GM10266 (cell line): ENCODE measurements at regions not wholly inside any gene's neighbourhood (a gene's known extent, or its start where the extent isn't known, plus 50 kb on each side); places are given as distances from the start of the nearest gene placed in this dataset.

Source experiments
- DNase-seq: peaks from one replicate; pipeline ENCODE4 v3.0.0; 2012; ENCODE audit errors: extremely low spot score
- CTCF ChIP-seq: IDR thresholded peaks from 2 replicates; pipeline ENCODE4 v1.5.1; 2012; ENCODE audit warnings: mild to moderate bottlenecking, low read depth; ENCODE audit not compliant: control insufficient read depth, insufficient read depth; ENCODE audit errors: missing control alignments

DNA sequence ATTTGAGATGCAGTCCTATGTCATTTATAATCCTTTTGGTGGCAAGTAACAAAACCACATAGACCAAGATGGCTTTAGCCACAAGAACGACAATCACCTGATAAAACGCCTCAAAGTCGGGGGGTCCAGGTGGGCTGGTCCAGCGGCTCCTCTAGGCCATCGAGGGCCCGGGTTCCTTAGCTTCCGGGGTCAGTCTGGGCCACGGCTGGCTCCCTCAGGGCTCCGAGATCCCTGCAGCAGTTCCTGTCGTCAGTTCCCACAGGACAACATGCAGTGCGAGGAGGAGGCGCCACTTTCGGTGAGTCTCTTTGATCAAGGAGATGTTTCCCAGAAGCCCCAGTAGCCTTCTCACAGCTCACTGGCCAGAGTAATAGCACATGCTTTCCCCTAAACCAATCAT, 574.6 kb downstream of the AACS start:
- DNase-seq: no peak
- TF ChIP-seq CTCF: no peak

DNA sequence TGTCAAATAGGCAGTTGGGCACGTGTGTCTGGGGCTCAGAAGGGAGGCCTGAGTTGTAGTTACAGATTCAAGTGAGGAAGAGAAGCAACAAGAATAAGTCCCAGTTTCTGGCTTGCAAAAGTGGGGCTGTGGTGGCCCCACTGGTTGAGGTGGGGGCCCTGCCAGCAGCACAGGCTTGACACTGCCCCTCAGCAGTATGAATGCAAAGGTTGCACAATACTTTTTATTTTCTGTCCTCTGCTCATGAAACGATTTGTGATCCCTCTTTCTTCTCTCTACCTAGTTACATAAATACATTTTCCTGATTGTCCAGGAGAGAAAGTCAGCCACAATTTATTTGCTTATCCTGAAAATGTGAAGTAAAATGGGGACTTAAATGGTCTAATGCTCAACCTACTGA, 577.8 kb downstream of the AACS start:
- no peak for DNase-seq
- no peak for TF ChIP-seq CTCF

- DNase-seq: no peak
- TF ChIP-seq CTCF: no peak
Measured at GRCh38 chr12:125645724-125646123, 580.5 kb downstream of the AACS start.

DNA sequence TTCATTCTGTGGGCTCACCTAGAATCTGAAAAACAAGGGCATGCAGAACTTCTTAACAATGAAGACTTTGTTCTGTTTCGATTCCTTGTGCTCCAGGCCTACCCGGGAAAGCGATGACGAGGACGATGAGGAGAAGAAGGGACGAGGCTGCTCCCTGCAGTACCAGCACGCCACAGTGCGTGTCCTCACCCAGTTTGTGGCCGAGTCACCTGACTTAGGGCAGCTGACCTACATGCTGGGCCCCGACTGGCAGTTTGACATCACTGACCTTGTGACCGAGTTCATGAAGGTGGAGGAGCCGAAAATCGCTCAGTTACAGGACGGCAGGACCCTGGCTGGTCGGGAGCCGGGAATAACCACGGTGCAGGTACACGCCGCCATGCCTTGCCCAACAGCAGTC, 585.4 kb downstream of the AACS start:
- no peak for TF ChIP-seq CTCF
- no peak for DNase-seq

DNA sequence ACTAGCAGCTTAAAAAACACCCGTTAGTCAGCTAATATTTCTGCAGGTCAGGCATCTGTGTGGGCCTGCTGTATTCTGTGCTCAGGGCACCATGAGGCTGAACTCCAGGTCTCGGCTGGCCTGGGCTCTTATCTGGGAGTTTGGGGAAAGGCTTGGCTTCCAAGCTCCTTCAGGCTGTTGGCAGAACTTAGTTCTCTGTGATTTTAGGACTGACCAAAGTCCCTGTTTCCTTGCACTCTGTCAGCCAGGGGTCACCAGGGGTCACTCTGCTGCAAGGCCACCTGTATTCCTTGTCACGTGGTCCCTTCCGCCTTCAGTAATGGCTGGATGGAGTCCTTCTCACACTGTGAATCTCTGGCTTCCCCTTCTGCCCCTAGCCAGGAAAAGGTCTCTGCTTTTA, 586.4 kb downstream of the AACS start:
- no peak for TF ChIP-seq CTCF
- DNase-seq: no peak

- DNase-seq: no peak
- no peak for TF ChIP-seq CTCF
Measured at GRCh38 chr12:125652681-125653080, 587.4 kb downstream of the AACS start.

DNA sequence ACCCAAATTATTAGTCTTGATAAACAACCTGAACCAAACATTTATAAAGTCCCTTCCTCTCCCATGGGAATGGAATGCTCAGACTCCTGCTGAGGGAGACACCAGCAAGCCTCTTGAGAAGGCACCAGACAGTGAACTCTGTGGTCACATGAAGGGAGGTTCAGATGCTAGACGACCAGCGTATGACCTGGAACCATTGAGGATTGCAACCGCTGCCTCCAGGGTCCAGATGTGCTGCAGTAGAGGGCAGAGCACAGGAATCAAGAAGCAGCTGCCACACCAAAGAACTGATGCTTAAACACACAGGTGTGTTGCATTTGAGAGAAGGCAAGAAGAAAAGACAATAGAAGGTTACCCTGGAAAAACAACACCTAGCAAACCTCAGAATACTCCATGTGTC, 592.4 kb downstream of the AACS start:
- DNase-seq: no peak
- no peak for TF ChIP-seq CTCF
